Smooth muscle cell of the brain vasculature (primary cell): ENCODE measurements at regions not wholly inside any gene's neighbourhood (a gene's known extent, or its start where the extent isn't known, plus 50 kb on each side); places are given as distances from the start of the nearest gene placed in this dataset.
"Not testable (repeated sequence)": the region's sequence is repeated elsewhere in the genome, so short reads cannot be mapped to it uniquely, and the experiment has no call there.

Source experiments
- DNase-seq: peaks from one replicate; pipeline ENCODE4 v3.0.0-alpha.2; 2012; ENCODE audit warnings: low read depth, low spot score

DNA sequence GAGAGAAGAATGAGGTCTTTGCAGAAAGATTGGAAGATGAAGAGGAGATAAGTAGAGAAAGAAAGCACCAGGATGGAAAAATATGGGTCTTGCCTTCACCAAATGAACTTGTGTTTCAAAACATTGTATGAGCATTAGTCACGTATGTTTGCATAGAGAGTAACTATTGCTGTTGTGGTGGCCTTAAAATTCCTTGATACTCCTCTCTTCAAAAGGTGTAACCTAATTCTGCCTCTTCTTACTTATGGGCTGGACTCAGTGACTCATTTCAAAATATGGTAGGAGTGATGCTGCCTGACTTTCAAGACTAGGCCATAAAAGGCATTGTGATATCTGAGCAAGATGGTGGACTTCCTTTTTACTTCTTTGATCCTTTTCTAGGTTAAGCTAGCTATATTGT is 228.7 kb upstream of the ZNF385D start:
- peak; percentile 10 for DNase-seq

DNA sequence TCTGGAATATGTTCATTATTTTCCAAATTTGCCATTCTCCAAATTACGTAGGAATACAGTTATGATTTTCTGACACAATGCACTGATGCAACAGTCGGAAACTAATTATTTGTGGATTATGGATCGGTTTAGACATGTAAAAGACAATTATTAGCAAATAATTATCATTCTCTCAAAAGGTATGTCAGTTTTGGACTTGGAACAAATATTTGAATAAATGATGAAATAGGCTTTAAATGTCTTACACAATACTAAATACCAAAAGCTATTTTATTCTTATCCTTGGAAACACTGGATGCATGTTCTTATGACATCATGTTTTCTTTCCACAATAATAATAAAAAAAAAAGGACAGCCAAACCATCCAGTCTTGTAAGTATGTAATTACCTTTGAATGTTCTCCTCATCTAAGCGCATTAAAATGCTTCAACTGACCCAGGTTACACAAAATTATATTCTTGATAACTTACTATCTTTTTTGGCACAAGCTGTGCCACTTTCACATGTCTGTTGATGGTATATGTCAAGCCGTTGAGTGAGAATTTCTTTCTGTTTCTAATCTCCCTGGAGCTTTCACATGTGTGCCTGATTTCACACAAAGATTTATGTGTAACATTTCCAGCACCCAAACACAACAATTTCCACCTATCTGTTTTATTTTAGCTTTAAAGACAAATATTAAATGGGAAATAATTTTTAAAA is 238.5 kb upstream of the ZNF385D start:
- DNase-seq = no peak

DNA sequence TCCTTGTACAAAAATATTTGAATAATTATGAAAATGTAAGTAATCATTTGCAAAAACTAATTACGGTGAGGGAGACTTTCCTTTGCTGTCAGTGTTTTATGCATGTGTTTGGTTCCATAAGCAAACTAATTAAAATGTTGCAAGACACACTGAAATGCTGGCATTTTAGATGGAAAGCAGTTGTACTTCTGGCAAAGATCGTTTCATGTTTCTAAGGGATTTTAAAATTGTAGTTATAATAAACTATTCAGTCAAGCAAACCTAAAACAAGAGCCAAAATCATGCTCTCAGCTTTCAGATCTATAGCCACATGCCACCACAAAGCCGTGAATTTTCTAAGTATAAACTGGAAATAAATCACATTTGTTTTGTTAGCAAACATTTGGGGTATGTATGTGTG is 240.1 kb upstream of the ZNF385D start:
- DNase-seq = no peak

DNA sequence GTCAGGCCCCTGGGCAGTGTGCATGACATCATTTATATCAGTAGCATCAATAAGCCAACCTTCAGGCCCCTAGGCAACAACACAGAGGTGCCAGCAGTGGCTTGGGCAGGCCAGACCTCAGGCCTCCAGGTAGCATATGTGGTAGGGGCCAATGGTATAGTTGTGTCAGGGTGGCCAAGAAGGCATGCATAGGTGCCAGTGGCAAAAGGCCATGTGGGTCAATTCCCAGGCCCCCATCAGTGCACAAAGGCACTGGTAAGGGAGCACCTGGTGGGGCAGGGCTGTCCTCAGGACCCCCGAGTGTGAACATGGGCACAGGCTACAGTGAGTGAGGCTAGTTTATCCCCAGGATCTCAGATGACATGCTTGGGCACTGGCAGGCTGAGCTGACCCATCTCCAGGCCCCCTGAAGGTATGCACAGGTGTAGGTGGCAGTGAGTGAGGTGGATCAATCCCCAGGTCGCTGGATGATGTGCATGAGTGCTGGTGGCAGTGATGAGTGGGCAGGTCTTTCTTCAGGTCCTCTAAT is 244.1 kb upstream of the ZNF385D start:
- DNase-seq = no peak

DNA sequence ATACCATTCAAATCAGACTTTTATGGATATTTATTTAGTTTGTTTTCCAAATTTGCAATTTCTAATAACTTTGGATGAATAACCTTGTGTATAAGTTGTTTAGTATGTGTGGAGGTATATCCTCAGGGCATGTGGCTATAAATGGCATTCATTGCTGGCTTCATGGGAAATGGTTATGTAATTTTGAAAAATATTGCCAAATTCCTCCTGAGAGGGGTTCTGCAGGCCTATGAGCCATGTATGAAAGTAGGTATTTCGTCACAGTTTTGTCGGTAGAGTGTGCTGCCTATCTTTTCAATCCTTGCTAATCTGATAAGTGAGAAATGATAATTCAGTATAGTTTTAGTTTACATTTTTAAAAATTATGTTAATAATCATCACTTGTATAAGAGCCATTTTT is 256.4 kb upstream of the ZNF385D start:
- no peak for DNase-seq

DNA sequence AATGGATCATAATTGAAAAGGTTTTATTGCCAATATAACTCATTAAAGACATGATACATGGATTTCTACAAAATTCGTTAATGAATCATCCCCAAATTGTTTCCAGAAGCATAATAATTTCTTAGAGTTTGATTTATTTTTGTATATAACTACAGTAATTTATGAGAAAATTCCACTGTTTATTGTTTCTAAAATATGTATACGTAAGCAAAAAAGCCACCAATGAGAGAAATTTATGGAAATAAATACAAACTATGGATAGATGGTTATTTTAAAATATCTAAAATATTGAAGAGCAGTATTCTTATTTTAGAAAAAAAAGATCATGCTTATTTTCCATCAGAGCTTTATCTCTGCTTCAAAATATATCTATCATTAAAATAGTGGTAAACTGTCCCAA is 260.0 kb upstream of the ZNF385D start:
- no peak for DNase-seq

DNA sequence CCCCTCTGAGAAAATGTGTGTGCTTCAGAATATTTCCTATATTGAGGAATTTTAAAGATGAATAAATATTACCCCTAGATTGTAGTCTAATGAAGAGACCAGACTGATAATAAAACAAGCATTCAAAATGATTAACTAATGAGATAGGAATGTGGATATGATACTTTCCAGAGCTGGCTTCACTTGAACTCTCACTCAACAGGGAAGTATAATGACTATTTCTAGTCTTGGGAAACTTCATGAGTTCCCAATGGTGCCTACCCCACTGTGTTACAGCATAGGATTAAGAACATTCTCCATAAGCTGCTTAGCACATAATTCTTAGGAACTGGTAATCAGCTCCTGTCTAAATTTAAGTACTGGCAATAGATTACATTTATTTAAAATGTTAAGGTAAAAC is 261.5 kb upstream of the ZNF385D start:
- no peak for DNase-seq

DNA sequence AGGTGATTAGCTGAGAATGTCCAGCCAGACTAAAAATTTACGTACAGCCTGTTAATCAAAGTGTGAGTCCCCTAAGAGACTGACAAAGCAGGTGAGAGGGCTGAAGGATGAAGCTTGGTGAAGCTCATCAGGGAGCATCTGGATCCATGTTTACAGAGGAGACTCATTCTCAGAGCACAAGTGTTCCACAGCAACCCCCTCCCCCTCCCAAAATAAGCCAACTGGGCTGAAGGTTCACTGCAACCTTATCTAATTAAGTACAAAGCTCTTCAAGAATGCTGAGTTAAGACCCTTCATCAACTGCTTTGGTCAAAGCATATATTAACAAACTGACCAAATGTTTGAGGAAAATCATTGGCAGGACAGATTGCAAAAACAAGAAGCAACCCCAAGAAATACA is 262.6 kb upstream of the ZNF385D start:
- no peak for DNase-seq

DNA sequence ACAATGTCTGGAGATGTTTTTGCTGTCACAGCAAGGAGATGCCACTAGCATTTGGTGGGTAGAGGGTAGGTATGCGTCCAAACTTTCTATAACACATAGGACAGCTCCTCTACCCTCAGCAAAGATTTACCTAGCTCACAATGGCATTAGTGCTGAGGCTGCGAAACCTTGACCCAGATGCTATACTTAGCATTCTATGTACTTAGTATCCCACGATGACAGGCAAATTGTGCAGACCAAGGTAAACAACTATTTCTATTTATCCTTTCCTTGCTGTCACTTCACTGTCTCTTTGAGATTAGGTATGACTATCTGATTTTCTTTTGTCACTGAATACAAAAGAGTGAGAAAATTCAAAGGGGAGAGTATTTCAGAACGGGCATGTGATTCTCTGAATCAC is 265.2 kb upstream of the ZNF385D start:
- DNase-seq = no peak

DNA sequence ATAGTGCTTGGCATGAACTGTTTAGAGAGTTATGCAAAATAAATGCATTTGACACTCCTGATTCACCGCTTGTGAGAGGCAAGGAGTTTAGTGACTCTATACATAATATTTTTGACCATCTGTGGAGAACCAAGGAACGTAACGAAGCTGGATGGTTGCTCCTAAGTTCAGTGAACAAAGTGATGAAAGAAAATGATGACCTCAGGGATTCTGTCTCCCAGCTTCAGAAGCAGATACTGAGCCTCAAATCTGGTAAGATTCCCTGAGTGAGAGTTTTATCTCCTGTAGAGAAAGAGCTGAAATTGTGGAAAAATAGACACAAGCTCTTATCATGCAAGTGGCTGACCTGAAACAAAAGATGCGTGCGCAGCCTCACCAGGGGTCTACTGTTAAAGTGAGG is 273.6 kb upstream of the ZNF385D start:
- DNase-seq = not testable (repeated sequence)

DNA sequence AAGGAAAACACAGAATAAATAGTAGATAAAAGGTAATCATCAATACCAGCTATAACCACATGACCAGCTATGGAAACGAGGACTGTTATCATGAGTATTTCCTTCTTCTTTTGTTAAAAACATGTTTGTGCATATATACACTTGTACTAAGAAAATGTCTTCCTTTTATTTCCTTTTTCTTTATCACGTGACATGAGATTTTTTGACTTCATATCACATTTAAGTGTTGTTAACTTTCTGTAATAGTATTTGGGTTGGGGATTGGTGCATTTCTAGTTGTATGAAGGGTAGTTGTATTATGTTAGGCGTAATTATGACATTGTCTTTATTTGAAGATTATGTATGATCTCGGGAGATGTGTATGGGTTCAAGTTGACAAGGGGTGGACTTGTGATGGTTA is 278.5 kb upstream of the ZNF385D start:
- DNase-seq = no peak

DNA sequence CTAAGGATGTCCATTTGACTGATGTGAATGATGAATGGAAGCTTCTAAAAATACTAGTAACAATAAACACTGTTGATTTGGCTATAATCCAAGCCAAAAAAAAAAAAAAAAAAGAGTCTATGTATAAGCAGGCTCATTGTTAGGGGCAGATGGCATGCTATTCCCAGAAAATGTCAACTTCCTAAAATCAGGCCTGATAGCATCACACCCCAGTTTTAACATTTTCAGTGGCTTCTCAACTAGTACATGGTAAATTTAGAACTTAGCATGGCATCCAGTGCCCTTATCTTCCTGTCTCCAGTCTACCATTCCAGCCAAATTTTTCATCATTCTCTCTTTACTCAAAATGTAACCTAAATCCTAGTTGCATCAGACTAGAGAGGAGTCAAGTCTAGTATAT is 288.2 kb upstream of the ZNF385D start:
- no peak for DNase-seq

DNA sequence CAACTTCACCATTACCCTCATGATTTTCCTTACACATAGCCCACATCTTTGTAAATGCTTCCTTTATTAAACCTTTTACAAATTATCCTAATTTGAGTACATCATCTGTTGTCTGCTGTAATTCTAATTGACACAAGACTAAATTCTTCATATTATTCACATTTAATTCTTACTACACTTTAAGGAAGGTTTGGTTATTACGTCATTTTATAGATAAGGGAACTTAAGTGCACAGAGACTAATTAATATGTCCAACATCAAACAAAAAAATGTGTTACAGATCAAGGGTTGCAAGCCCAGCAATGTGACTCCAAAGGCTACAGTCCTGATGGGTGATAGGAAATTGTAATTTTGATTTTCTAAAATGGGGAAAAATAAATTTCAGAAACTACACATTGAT is 289.1 kb upstream of the ZNF385D start:
- no peak for DNase-seq

DNA sequence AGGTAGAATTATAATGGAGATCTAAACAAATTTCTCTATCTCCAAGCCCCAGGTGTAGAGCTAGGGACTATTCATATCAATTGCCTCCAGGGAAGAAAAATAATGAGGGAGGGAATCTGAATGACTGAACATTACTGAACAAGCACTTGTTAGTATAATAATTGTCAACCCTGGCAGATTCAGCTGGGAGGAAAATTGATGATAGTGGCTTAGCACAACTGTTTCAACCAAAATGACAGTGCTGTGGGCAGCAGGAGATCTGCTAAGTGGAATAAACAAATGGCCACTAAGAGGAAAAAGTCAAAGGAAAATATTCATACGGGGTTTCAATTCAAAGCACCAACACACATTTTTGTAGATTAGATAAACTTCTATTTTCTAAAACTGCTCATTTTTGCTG is 294.9 kb upstream of the ZNF385D start:
- DNase-seq = no peak

DNA sequence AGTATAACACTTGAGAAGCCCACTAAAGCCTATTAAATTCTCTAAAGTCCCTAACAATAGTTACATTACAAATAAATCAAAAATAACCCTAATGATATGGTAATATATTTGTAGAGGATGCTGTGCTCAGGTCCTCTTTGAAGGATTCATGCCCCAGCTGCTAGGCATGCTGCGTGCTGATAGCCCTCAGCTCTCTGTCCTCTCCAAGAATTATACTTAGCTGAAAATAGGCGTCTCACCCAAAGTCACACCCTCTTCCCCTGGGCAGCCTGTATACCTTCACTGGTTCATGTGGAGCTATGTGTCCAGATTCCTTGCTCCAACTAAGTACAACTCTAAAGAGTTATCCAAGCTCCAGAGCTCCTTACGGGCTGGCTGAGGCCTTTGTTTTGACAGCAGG is 312.5 kb upstream of the ZNF385D start:
- DNase-seq = no peak

DNA sequence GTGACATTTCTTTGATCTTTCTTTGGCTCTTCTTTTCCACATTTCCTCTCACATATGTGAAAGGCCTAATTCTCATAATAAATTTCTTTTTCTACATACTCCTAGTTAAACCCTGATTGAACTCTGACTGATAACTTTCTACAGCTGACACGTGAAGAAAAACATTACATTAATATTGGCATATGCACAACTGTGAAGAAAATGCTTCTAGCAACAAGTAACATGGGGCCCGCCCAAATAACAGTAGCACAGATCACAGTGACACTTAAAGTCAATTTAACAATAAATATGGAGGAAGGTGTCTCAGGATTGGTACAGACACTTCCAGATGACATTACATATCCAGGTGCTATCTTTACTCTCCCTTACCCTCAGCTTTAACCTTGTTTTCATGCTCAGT is 317.6 kb upstream of the ZNF385D start:
- DNase-seq = no peak

DNA sequence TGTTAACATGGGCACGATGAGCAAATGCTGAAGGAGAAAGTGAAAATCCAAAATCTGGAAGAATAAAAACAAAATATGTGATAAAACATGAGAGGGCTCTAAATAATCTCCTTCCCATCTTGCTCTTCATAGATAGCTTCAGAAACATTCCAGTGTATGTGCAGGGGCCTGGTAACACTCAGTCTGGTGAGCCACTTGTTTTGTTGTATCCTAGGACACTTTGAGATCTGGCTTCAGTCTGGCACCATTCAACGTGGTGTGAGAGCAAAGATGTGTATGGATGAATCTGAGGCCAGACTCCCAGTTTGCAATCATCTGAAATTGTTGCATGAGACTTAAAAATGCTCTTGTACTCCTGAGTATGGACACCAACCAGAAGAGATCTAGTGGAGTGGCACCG is 337.2 kb upstream of the ZNF385D start:
- DNase-seq = no peak

DNA sequence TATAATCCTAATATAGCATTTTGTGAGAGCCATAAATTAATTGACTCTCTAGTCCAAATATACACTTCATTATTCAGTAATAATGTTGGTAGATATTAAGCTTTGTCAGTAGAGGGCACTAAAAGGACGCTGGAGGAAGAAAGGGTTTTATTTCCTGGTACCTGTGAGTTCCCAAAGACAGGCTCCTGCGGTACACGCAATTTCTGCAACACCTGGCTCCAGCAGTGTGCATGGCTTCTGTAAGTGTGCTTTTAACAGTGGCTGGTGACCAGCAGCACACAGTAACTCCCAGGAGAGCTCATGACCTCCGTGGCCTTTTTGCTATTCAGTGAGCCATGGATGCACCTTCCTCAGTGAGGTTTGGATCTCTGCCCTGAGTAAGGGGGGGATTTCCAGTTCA is 338.3 kb upstream of the ZNF385D start:
- no peak for DNase-seq

DNA sequence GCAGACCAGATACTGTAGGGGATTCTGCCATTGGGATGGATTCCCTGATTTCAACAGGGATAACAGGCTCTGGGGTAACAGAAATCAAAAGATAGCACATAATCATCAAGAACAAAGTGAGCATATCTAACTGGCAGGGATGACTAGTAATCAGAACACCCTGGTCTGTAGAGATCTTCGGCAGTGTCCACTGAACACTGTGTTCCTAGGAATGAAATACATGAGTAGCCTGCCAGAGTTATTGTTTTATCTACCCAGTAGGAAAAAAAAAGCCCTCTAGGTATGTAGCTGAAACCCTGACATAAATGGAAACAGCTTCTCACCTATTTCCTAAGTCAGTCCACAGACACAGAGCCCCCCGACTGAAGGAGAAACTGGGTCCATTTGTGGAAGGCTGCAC is 340.3 kb upstream of the ZNF385D start:
- DNase-seq = no peak

DNA sequence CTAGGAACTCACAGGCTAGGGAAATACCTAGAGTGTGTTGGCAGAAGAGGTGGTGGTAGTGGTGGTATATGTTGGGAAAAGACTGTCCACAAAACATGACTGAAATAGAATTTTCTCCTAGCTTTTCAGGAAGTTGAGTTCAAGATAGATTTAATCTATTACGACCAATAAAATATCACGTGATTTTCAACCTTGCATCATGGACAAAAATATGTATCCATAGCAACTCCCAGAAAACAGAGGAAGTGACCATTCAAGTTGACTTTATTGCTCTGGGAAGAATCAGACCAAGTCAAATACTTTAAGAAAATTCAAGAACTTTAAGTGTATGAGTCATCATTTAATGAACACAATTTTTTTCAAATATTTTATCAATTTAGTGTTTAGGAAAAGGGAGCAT is 347.0 kb upstream of the ZNF385D start:
- no peak for DNase-seq

DNA sequence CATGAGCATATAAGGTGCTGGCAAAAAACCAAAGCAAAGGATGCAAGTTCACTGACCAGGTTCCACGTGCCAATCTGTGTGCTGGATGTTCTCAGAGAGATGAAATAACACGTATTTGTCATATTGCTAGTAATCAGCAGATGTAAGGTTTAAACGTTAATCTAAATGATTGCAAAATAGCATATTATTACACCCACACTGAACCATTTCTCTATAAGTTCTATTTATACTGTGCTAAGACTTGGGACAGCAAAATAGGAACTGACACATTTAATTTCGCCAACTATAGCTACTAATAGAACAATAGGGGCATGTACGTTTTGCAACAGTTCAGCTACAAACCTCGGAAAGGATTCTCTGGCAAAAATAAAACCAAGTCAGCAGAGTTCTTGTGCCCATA is 350.3 kb upstream of the ZNF385D start:
- DNase-seq = no peak

DNA sequence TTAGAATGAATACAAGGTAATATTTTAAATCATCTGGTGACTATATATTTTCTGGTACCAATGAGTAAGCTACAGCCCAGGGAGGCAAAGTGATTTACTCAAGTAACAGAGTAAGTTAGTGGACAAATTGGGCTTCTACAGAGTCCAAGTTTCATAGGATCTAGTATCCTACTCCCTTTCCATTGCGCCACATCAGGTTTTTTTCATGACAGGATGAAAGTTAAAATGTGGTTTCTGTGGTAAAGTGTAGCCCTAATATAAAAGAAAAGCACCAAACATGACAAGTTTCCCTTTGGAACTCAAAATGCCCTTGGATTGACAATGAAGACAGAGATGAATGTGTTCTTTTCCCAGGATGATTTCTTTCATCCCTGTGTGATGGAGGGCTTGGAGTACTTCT is 350.8 kb upstream of the ZNF385D start:
- no peak for DNase-seq

DNA sequence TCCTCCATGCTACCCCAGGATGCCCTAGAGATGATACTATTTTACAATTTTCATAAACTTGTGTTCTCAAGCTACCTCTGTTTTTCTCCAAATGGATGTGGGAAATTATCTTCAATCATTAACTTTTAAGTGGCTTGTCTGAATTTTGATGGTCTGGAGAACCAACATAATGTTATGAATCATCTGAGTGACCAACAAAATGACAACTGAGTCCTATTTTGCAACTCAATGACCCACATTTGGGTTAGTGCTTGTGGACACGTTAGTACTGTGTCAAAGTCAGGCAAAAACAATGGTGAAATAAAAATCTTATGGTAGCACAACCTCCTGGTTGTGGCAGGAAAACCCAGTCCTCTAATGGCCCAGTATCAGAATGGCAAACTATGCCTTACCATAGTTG is 352.4 kb upstream of the ZNF385D start:
- DNase-seq = no peak
